ENCODE measurements at regions not wholly inside any gene's neighbourhood (a gene's known extent, or its start where the extent isn't known, plus 50 kb on each side); places are given as distances from the start of the nearest gene placed in this dataset.

GRCh38 chr1:215475796-215476481 is 91.2 kb upstream of the KCTD3 start:
- DNase-seq = no peak
- intact Hi-C loops (cut with micrococcal nuclease) = no loop called here
- CTCF ChIA-PET = no interaction called here
- no peaks in the 10 kb centered on the region for H3K36me3 Mint-ChIP-seq (ENCODE audit: low read depth)
- peaks cover 11% of the 10 kb centered on the region for H3K9me3 Mint-ChIP-seq
- H3K27me3 Mint-ChIP-seq (ENCODE audit: low read depth) = peaks cover 5% of the 10 kb centered on the region
- H3K27ac Mint-ChIP-seq = no peak overlapping the region
- H3K4me1 Mint-ChIP-seq (ENCODE audit: low read depth) = no peaks in the 10 kb centered on the region
- H3K4me3 Mint-ChIP-seq = no peak overlapping the region

GRCh38 chr1:215476541-215476940 is 90.6 kb upstream of the KCTD3 start:
- intact Hi-C loops (cut with micrococcal nuclease) = no loop called here
- peaks cover 5% of the 10 kb centered on the region for H3K27me3 Mint-ChIP-seq (ENCODE audit: low read depth)
- H3K27ac Mint-ChIP-seq = no peak overlapping the region
- H3K9me3 Mint-ChIP-seq = peaks cover 11% of the 10 kb centered on the region
- no peak overlapping the region for H3K4me3 Mint-ChIP-seq
- no peak for DNase-seq
- H3K36me3 Mint-ChIP-seq (ENCODE audit: low read depth) = no peaks in the 10 kb centered on the region
- no peaks in the 10 kb centered on the region for H3K4me1 Mint-ChIP-seq (ENCODE audit: low read depth)
- CTCF ChIA-PET = no interaction called here

- CTCF ChIA-PET = no interaction called here
- intact Hi-C loops (cut with micrococcal nuclease) = no loop called here
- Mint-ChIP-seq H3K36me3 (ENCODE audit: low read depth) (no peaks in the 10 kb centered on the region), H3K4me3 (no peak overlapping the region), H3K4me1 (ENCODE audit: low read depth) (no peaks in the 10 kb centered on the region), H3K27me3 (ENCODE audit: low read depth) (peaks cover 5% of the 10 kb centered on the region), H3K9me3 (peaks cover 11% of the 10 kb centered on the region), H3K27ac (no peak overlapping the region)
- no peak for DNase-seq
Observed at GRCh38 chr1:215477632-215478031, 89.5 kb upstream of the KCTD3 start.

- H3K4me3 Mint-ChIP-seq = no peak overlapping the region
- H3K9me3 Mint-ChIP-seq = peaks cover 11% of the 10 kb centered on the region
- CTCF ChIA-PET = no interaction called here
- no peak overlapping the region for H3K27ac Mint-ChIP-seq
- H3K27me3 Mint-ChIP-seq (ENCODE audit: low read depth) = peaks cover 5% of the 10 kb centered on the region
- no peaks in the 10 kb centered on the region for H3K4me1 Mint-ChIP-seq (ENCODE audit: low read depth)
- H3K36me3 Mint-ChIP-seq (ENCODE audit: low read depth) = no peaks in the 10 kb centered on the region
- no peak for DNase-seq
- intact Hi-C loops (cut with micrococcal nuclease) = no loop called here
Observed at GRCh38 chr1:215479567-215479966, 87.5 kb upstream of the KCTD3 start.

GRCh38 chr1:215482079-215482478 is 85.0 kb upstream of the KCTD3 start:
- intact Hi-C loops (cut with micrococcal nuclease) = no loop called here
- H3K4me3 Mint-ChIP-seq = no peak overlapping the region
- H3K27ac Mint-ChIP-seq = no peak overlapping the region
- H3K9me3 Mint-ChIP-seq = peaks cover 7% of the 10 kb centered on the region
- H3K36me3 Mint-ChIP-seq (ENCODE audit: low read depth) = no peaks in the 10 kb centered on the region
- DNase-seq = no peak
- peaks cover 5% of the 10 kb centered on the region for H3K27me3 Mint-ChIP-seq (ENCODE audit: low read depth)
- no peaks in the 10 kb centered on the region for H3K4me1 Mint-ChIP-seq (ENCODE audit: low read depth)
- CTCF ChIA-PET = no interaction called here

- no peak overlapping the region for H3K27ac Mint-ChIP-seq
- CTCF ChIA-PET = no interaction called here
- DNase-seq = no peak
- no peaks in the 10 kb centered on the region for H3K9me3 Mint-ChIP-seq
- intact Hi-C loops (cut with micrococcal nuclease) = no loop called here
- H3K4me3 Mint-ChIP-seq = no peak overlapping the region
- peaks cover 5% of the 10 kb centered on the region for H3K27me3 Mint-ChIP-seq (ENCODE audit: low read depth)
- H3K4me1 Mint-ChIP-seq (ENCODE audit: low read depth) = no peaks in the 10 kb centered on the region
- no peaks in the 10 kb centered on the region for H3K36me3 Mint-ChIP-seq (ENCODE audit: low read depth)
Observed at GRCh38 chr1:215484171-215484939, 82.7 kb upstream of the KCTD3 start.

- H3K9me3 Mint-ChIP-seq = peaks cover 4% of the 10 kb centered on the region
- no peak for DNase-seq
- no peaks in the 10 kb centered on the region for H3K36me3 Mint-ChIP-seq (ENCODE audit: low read depth)
- no peaks in the 10 kb centered on the region for H3K4me1 Mint-ChIP-seq (ENCODE audit: low read depth)
- intact Hi-C loops (cut with micrococcal nuclease) = no loop called here
- H3K4me3 Mint-ChIP-seq = no peak overlapping the region
- CTCF ChIA-PET = no interaction called here
- H3K27ac Mint-ChIP-seq = no peak overlapping the region
- H3K27me3 Mint-ChIP-seq (ENCODE audit: low read depth) = peaks cover 2% of the 10 kb centered on the region
Observed at GRCh38 chr1:215487466-215487865, 79.6 kb upstream of the KCTD3 start.

- no peaks in the 10 kb centered on the region for H3K36me3 Mint-ChIP-seq (ENCODE audit: low read depth)
- CTCF ChIA-PET = no interaction called here
- no peaks in the 10 kb centered on the region for H3K4me1 Mint-ChIP-seq (ENCODE audit: low read depth)
- intact Hi-C loops (cut with micrococcal nuclease) = no loop called here
- peaks cover 8% of the 10 kb centered on the region for H3K27me3 Mint-ChIP-seq (ENCODE audit: low read depth)
- no peak overlapping the region for H3K27ac Mint-ChIP-seq
- DNase-seq = no peak
- H3K4me3 Mint-ChIP-seq = no peak overlapping the region
- H3K9me3 Mint-ChIP-seq = peaks cover 6% of the 10 kb centered on the region
Observed at GRCh38 chr1:215488850-215489249, 78.3 kb upstream of the KCTD3 start.

GRCh38 chr1:215489771-215490565 is 77.1 kb upstream of the KCTD3 start:
- intact Hi-C loops (cut with micrococcal nuclease) = no loop called here
- H3K9me3 Mint-ChIP-seq = peaks cover 6% of the 10 kb centered on the region
- CTCF ChIA-PET = interaction anchor here (0.6 to 0.7 kb wide), 2 partner anchors 8 to 20 kb away, joined by 3 read pairs; no protein-coding TSS in a partner anchor
- no peak overlapping the region for H3K4me3 Mint-ChIP-seq
- H3K36me3 Mint-ChIP-seq (ENCODE audit: low read depth) = no peaks in the 10 kb centered on the region
- no peak for DNase-seq
- no peaks in the 10 kb centered on the region for H3K4me1 Mint-ChIP-seq (ENCODE audit: low read depth)
- peaks cover 8% of the 10 kb centered on the region for H3K27me3 Mint-ChIP-seq (ENCODE audit: low read depth)
- no peak overlapping the region for H3K27ac Mint-ChIP-seq

- CTCF ChIA-PET = no interaction called here
- intact Hi-C loops (cut with micrococcal nuclease) = no loop called here
- H3K4me3 Mint-ChIP-seq = no peak overlapping the region
- H3K27ac Mint-ChIP-seq = no peak overlapping the region
- peaks cover 27% of the 10 kb centered on the region for H3K27me3 Mint-ChIP-seq (ENCODE audit: low read depth)
- no peaks in the 10 kb centered on the region for H3K36me3 Mint-ChIP-seq (ENCODE audit: low read depth)
- H3K9me3 Mint-ChIP-seq = peaks cover 2% of the 10 kb centered on the region
- H3K4me1 Mint-ChIP-seq (ENCODE audit: low read depth) = no peaks in the 10 kb centered on the region
- no peak for DNase-seq
Observed at GRCh38 chr1:215497528-215497927, 69.6 kb upstream of the KCTD3 start.

GRCh38 chr1:215501496-215501895 is 65.6 kb upstream of the KCTD3 start:
- H3K27me3 Mint-ChIP-seq (ENCODE audit: low read depth) = peaks cover 27% of the 10 kb centered on the region
- H3K27ac Mint-ChIP-seq = no peak overlapping the region
- CTCF ChIA-PET = interaction anchor here (1.2 kb wide), 1 partner anchor 16 kb away, joined by 3 read pairs; no protein-coding TSS in a partner anchor
- intact Hi-C loops (cut with micrococcal nuclease) = no loop called here
- no peak for DNase-seq
- no peaks in the 10 kb centered on the region for H3K4me1 Mint-ChIP-seq (ENCODE audit: low read depth)
- no peaks in the 10 kb centered on the region for H3K9me3 Mint-ChIP-seq
- H3K36me3 Mint-ChIP-seq (ENCODE audit: low read depth) = no peaks in the 10 kb centered on the region
- H3K4me3 Mint-ChIP-seq = no peak overlapping the region

GRCh38 chr1:215502081-215502480 is 65.0 kb upstream of the KCTD3 start:
- CTCF ChIA-PET = interaction anchor here (1.1 kb wide), 1 partner anchor 116 kb away, joined by 3 read pairs; no protein-coding TSS in a partner anchor
- no peak overlapping the region for H3K27ac Mint-ChIP-seq
- H3K36me3 Mint-ChIP-seq (ENCODE audit: low read depth) = no peaks in the 10 kb centered on the region
- H3K9me3 Mint-ChIP-seq = no peaks in the 10 kb centered on the region
- intact Hi-C loops (cut with micrococcal nuclease) = no loop called here
- no peaks in the 10 kb centered on the region for H3K4me1 Mint-ChIP-seq (ENCODE audit: low read depth)
- no peak for DNase-seq
- no peak overlapping the region for H3K4me3 Mint-ChIP-seq
- peaks cover 30% of the 10 kb centered on the region for H3K27me3 Mint-ChIP-seq (ENCODE audit: low read depth)

All from activated naive CD4-positive, alpha-beta T cell treated with anti-CD3 and anti-CD28 coated beads for 36 hours (primary cell).